Stomach (tissue), 4 donors: ENCODE measurements at regions not wholly inside any gene's neighbourhood (a gene's known extent, or its start where the extent isn't known, plus 50 kb on each side); places are given as distances from the start of the nearest gene placed in this dataset.
A peak's percentile ranks its signal among the peaks of the same experiment; 100 is the strongest.

Source experiments
- CTCF ChIP-seq, 7 experiments: fragments of 450-650 bp in 4 of 7; fragments of 200-600 bp in 3 of 7; sonication (generic) in 3 of 7; IDR thresholded peaks; one replicate each; pipeline ENCODE4 v1.5.1; 2016 to 2019; ENCODE audit warnings: antibody characterized with exemption in 7 of 7, control low read depth in 2 of 7, mild to moderate bottlenecking in 1 of 7
- POLR2A ChIP-seq, 4 donors: fragments of 450-650 bp; IDR thresholded peaks; one replicate each; pipeline ENCODE4 v1.6.1; 2016; ENCODE audit warnings: antibody characterized with exemption in 4 of 4, control low read depth in 2 of 4, mild to moderate bottlenecking in 1 of 4, moderate library complexity in 1 of 4
- POLR2AphosphoS5 ChIP-seq, 3 donors: sonication (generic); formaldehyde crosslinking; IDR thresholded peaks; one replicate each; pipeline ENCODE4 v1.6.1; 2016; ENCODE audit warnings: antibody characterized with exemption in 3 of 3

GRCh38 chr9:109894921-109895758 is 115.1 kb downstream of the PALM2AKAP2 start:
- TF ChIP-seq CTCF (IDR thresholded peaks at IDR 0.05) (no peak), POLR2A (IDR thresholded peaks at IDR 0.05) (no peak), POLR2AphosphoS5 (IDR thresholded peaks at IDR 0.05) (peak in 1 of 3 donors; percentile 38)
